ENCODE measurements at regions not wholly inside any gene's neighbourhood (a gene's known extent, or its start where the extent isn't known, plus 50 kb on each side); places are given as distances from the start of the nearest gene placed in this dataset.
A peak's percentile ranks its signal among the peaks of the same experiment; 100 is the strongest.

GRCh38 chr2:42910645-42911405 lies 118.4 kb upstream of the HAAO start:
- TF ChIP-seq TAF1 (IDR thresholded peaks at IDR 0.05; ENCODE audit: low read depth) (no peak), CEBPB (IDR thresholded peaks at IDR 0.05) (no peak), NFIC (IDR thresholded peaks at IDR 0.05) (no peak), EGR1 (IDR thresholded peaks at IDR 0.05) (no peak), EP300 (IDR thresholded peaks at IDR 0.05; ENCODE audit: borderline replicate concordance) (no peak), ZBTB7A (IDR thresholded peaks at IDR 0.05; ENCODE audit: low read depth) (no peak), TEAD4 (IDR thresholded peaks at IDR 0.05) (no peak)

- TF ChIP-seq RAD21 (IDR thresholded peaks at IDR 0.05; ENCODE audit: low read depth) = no peak
- no peak for TF ChIP-seq REST (IDR thresholded peaks at IDR 0.05; ENCODE audit: low read depth)
Observed at GRCh38 chr2:42909966-42910365, 117.6 kb upstream of the HAAO start.

GRCh38 chr2:42908518-42909200 lies 116.3 kb upstream of the HAAO start:
- TF ChIP-seq ZBTB7A (IDR thresholded peaks at IDR 0.05; ENCODE audit: low read depth) (no peak), TCF12 (IDR thresholded peaks at IDR 0.05; ENCODE audit: low read depth) (no peak), TAF1 (IDR thresholded peaks at IDR 0.05; ENCODE audit: low read depth) (no peak), MAX (IDR thresholded peaks at IDR 0.05) (no peak), USF1 (IDR thresholded peaks at IDR 0.05) (no peak), CREB1 (IDR thresholded peaks at IDR 0.05; ENCODE audit: low read depth) (no peak), FOXM1 (IDR thresholded peaks at IDR 0.05; ENCODE audit: borderline replicate concordance, low read depth) (no peak), CEBPB (IDR thresholded peaks at IDR 0.05) (no peak), NFIC (IDR thresholded peaks at IDR 0.05) (no peak), YY1 (IDR thresholded peaks at IDR 0.05; ENCODE audit: low read depth) (no peak), EGR1 (IDR thresholded peaks at IDR 0.05) (no peak), RAD21 (IDR thresholded peaks at IDR 0.05; ENCODE audit: low read depth) (no peak), TEAD4 (IDR thresholded peaks at IDR 0.05) (no peak), EP300 (IDR thresholded peaks at IDR 0.05; ENCODE audit: borderline replicate concordance) (no peak), REST (IDR thresholded peaks at IDR 0.05; ENCODE audit: low read depth) (no peak)

- no peak for TF ChIP-seq NFIC (IDR thresholded peaks at IDR 0.05)
Observed at GRCh38 chr2:42907835-42908234, 115.5 kb upstream of the HAAO start.

- TF ChIP-seq USF1 (IDR thresholded peaks at IDR 0.05) (no peak), TEAD4 (IDR thresholded peaks at IDR 0.05) (peak; percentile 77), EGR1 (IDR thresholded peaks at IDR 0.05) (no peak)
Observed at GRCh38 chr2:42906557-42907411, 114.4 kb upstream of the HAAO start.

- TF ChIP-seq EGR1 (IDR thresholded peaks at IDR 0.05) (no peak), YY1 (IDR thresholded peaks at IDR 0.05; ENCODE audit: low read depth) (no peak), TAF1 (IDR thresholded peaks at IDR 0.05; ENCODE audit: low read depth) (no peak), TCF12 (IDR thresholded peaks at IDR 0.05; ENCODE audit: low read depth) (no peak), MAX (IDR thresholded peaks at IDR 0.05) (no peak), CREB1 (IDR thresholded peaks at IDR 0.05; ENCODE audit: low read depth) (no peak), USF1 (IDR thresholded peaks at IDR 0.05) (no peak), REST (IDR thresholded peaks at IDR 0.05; ENCODE audit: low read depth) (no peak), FOXM1 (IDR thresholded peaks at IDR 0.05; ENCODE audit: borderline replicate concordance, low read depth) (no peak), NFIC (IDR thresholded peaks at IDR 0.05) (no peak), RAD21 (IDR thresholded peaks at IDR 0.05; ENCODE audit: low read depth) (no peak), TEAD4 (IDR thresholded peaks at IDR 0.05) (no peak), CEBPB (IDR thresholded peaks at IDR 0.05) (no peak), ZBTB7A (IDR thresholded peaks at IDR 0.05; ENCODE audit: low read depth) (no peak), EP300 (IDR thresholded peaks at IDR 0.05; ENCODE audit: borderline replicate concordance) (no peak)
Observed at GRCh38 chr2:42906111-42906556, 113.8 kb upstream of the HAAO start.

All from Ishikawa (cell line).